ENCODE measurements at regions not wholly inside any gene's neighbourhood (a gene's known extent, or its start where the extent isn't known, plus 50 kb on each side); places are given as distances from the start of the nearest gene placed in this dataset.

DNA sequence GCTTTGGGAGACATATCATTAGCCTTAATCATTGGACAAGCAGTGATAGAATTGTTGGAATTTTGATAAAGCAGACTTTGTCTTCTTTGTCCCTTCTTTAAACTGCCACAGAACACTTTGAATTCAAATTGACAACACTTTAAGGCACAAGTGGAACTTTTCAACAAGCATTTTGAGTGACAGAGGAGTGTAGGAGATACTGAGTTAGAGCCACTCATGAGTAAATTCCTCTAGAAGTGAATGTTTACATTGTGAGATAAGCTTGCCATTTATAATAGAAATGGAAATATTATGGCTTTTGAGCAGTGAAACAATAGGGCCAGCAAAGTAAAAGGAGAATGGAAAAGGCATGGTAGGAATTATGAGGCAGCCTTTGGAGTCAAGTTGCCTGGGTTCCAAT is 515.8 kb downstream of the SLITRK6 start:
- no peak for TF ChIP-seq EZH2 (IDR thresholded peaks at IDR 0.05)
- TF ChIP-seq, protein P1, sequence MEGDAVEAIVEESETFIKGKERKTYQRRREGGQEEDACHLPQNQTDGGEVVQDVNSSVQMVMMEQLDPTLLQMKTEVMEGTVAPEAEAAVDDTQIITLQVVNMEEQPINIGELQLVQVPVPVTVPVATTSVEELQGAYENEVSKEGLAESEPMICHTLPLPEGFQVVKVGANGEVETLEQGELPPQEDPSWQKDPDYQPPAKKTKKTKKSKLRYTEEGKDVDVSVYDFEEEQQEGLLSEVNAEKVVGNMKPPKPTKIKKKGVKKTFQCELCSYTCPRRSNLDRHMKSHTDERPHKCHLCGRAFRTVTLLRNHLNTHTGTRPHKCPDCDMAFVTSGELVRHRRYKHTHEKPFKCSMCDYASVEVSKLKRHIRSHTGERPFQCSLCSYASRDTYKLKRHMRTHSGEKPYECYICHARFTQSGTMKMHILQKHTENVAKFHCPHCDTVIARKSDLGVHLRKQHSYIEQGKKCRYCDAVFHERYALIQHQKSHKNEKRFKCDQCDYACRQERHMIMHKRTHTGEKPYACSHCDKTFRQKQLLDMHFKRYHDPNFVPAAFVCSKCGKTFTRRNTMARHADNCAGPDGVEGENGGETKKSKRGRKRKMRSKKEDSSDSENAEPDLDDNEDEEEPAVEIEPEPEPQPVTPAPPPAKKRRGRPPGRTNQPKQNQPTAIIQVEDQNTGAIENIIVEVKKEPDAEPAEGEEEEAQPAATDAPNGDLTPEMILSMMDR (IDR thresholded peaks at IDR 0.05) = no peak
- TF ChIP-seq EZH2phosphoT487 (IDR thresholded peaks at IDR 0.05) = no peak
